ENCODE measurements at regions not wholly inside any gene's neighbourhood (a gene's known extent, or its start where the extent isn't known, plus 50 kb on each side); places are given as distances from the start of the nearest gene placed in this dataset.

GRCh38 chr6:103154779-103155572 lies 1704.7 kb downstream of the HACE1 start:
- H3K4me1 ChIP-seq (ENCODE audit: insufficient read depth, low read length) = no peaks in the 10 kb centered on the region
- H3K4me3 ChIP-seq (ENCODE audit: low read length) = no peak overlapping the region
- no peaks in the 10 kb centered on the region for H3K36me3 ChIP-seq (ENCODE audit: low read depth, low read length)
- ATAC-seq (no peak), DNase-seq (no peak)
- H3F3A ChIP-seq (ENCODE audit: low read length, unreplicated experiment) = no peaks in the 10 kb centered on the region
- no peaks in the 10 kb centered on the region for H3K27me3 ChIP-seq (ENCODE audit: low read length)
- no peak overlapping the region for H3K4me2 ChIP-seq (ENCODE audit: low read length)
- no peaks in the 10 kb centered on the region for H4K20me1 ChIP-seq (ENCODE audit: low read length)
- H3K9me2 ChIP-seq (replicated peaks; ENCODE audit: low read length) = no peaks in the 10 kb centered on the region
- intact Hi-C loops (cut with micrococcal nuclease) = no loop called here
- no TSS peak for BruUV-seq (replicated peaks)
- TF ChIP-seq, protein P1, sequence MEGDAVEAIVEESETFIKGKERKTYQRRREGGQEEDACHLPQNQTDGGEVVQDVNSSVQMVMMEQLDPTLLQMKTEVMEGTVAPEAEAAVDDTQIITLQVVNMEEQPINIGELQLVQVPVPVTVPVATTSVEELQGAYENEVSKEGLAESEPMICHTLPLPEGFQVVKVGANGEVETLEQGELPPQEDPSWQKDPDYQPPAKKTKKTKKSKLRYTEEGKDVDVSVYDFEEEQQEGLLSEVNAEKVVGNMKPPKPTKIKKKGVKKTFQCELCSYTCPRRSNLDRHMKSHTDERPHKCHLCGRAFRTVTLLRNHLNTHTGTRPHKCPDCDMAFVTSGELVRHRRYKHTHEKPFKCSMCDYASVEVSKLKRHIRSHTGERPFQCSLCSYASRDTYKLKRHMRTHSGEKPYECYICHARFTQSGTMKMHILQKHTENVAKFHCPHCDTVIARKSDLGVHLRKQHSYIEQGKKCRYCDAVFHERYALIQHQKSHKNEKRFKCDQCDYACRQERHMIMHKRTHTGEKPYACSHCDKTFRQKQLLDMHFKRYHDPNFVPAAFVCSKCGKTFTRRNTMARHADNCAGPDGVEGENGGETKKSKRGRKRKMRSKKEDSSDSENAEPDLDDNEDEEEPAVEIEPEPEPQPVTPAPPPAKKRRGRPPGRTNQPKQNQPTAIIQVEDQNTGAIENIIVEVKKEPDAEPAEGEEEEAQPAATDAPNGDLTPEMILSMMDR (conservative IDR thresholded peaks at IDR 0.05; ENCODE audit: low read depth, low read length) = no peak
- TF ChIP-seq EZH2phosphoT487 (IDR thresholded peaks at IDR 0.05; ENCODE audit: borderline replicate concordance, low read length) = no peak
- no peak for TF ChIP-seq EZH2 (IDR thresholded peaks at IDR 0.05; ENCODE audit: low read length, unreplicated experiment)
- no peak overlapping the region for H3K9ac ChIP-seq (ENCODE audit: low read length)
- ChIA-PET CTCF (no interaction called here), POLR2A (ENCODE audit: unreplicated experiment) (no interaction called here)
- H3K27ac ChIP-seq (ENCODE audit: low read length) = no peak overlapping the region
- no peaks in the 10 kb centered on the region for H3K9me3 ChIP-seq (ENCODE audit: low read length)
- no peak overlapping the region for H2AFZ ChIP-seq (ENCODE audit: low read length)
- H3K79me2 ChIP-seq (ENCODE audit: low read length) = no peaks in the 10 kb centered on the region

- Histone ChIP-seq H3K9me3 (ENCODE audit: low read length) (no peaks in the 10 kb centered on the region), H3K4me3 (ENCODE audit: low read length) (no peak overlapping the region), H3K27me3 (ENCODE audit: low read length) (no peaks in the 10 kb centered on the region), H4K20me1 (ENCODE audit: low read length) (no peaks in the 10 kb centered on the region), H3K9me2 (replicated peaks; ENCODE audit: low read length) (no peaks in the 10 kb centered on the region), H3F3A (ENCODE audit: low read length, unreplicated experiment) (no peaks in the 10 kb centered on the region), H3K36me3 (ENCODE audit: low read depth, low read length) (no peaks in the 10 kb centered on the region), H2AFZ (ENCODE audit: low read length) (no peak overlapping the region), H3K9ac (ENCODE audit: low read length) (no peak overlapping the region), H3K4me1 (ENCODE audit: insufficient read depth, low read length) (no peaks in the 10 kb centered on the region), H3K27ac (ENCODE audit: low read length) (no peak overlapping the region), H3K79me2 (ENCODE audit: low read length) (no peaks in the 10 kb centered on the region), H3K4me2 (ENCODE audit: low read length) (no peak overlapping the region)
- intact Hi-C loops (cut with micrococcal nuclease) = no loop called here
- DNase-seq (no peak), ATAC-seq (no peak)
- CTCF ChIA-PET = interaction anchor here (0.5 kb wide), 1 partner anchor 168 kb away, joined by 5 read pairs; no protein-coding TSS in a partner anchor
- TF ChIP-seq EZH2phosphoT487 (IDR thresholded peaks at IDR 0.05; ENCODE audit: borderline replicate concordance, low read length) = no peak
- TF ChIP-seq EZH2 (IDR thresholded peaks at IDR 0.05; ENCODE audit: low read length, unreplicated experiment) = no peak
- TF ChIP-seq, protein P1 (conservative IDR thresholded peaks at IDR 0.05; ENCODE audit: low read depth, low read length) = no peak
- POLR2A ChIA-PET (ENCODE audit: unreplicated experiment) = no interaction called here
- BruUV-seq (replicated peaks) = no TSS peak
Observed at GRCh38 chr6:103153016-103153415, 1706.7 kb downstream of the HACE1 start.

DNA sequence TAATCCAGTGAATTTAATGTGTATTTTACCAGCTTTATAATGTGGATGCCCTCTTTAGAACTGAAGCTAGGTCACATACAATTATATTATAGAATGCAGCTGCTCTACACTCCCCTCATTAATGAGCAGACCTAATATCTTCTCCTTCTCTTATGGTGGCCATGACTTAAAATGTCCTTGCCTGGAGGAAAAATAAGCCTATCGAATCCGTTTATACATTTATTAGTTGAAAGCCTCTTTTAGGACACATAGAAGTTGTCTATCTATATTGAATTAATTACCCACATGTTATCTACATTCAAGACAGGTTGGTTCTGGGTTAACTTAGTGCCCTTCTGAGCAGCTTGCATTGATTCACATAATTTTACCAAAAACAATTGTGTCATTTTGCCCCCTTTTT lies 1716.8 kb downstream of the HACE1 start:
- Histone ChIP-seq H3K79me2 (ENCODE audit: low read length) (no peaks in the 10 kb centered on the region), H3K36me3 (ENCODE audit: low read depth, low read length) (no peaks in the 10 kb centered on the region), H3K9me2 (replicated peaks; ENCODE audit: low read length) (no peaks in the 10 kb centered on the region), H3K4me1 (ENCODE audit: insufficient read depth, low read length) (no peaks in the 10 kb centered on the region), H3K9me3 (ENCODE audit: low read length) (no peaks in the 10 kb centered on the region), H3K27ac (ENCODE audit: low read length) (no peak overlapping the region), H4K20me1 (ENCODE audit: low read length) (no peaks in the 10 kb centered on the region), H3K27me3 (ENCODE audit: low read length) (no peaks in the 10 kb centered on the region), H2AFZ (ENCODE audit: low read length) (no peak overlapping the region), H3K4me3 (ENCODE audit: low read length) (no peak overlapping the region), H3K9ac (ENCODE audit: low read length) (no peak overlapping the region), H3F3A (ENCODE audit: low read length, unreplicated experiment) (no peaks in the 10 kb centered on the region), H3K4me2 (ENCODE audit: low read length) (no peak overlapping the region)
- no TSS peak for BruUV-seq (replicated peaks)
- ChIA-PET POLR2A (ENCODE audit: unreplicated experiment) (no interaction called here), CTCF (no interaction called here)
- TF ChIP-seq EZH2phosphoT487 (IDR thresholded peaks at IDR 0.05; ENCODE audit: borderline replicate concordance, low read length) (no peak), EZH2 (IDR thresholded peaks at IDR 0.05; ENCODE audit: low read length, unreplicated experiment) (no peak)
- TF ChIP-seq, protein P1 (conservative IDR thresholded peaks at IDR 0.05; ENCODE audit: low read depth, low read length) = no peak
- ATAC-seq (no peak), DNase-seq (no peak)
- intact Hi-C loops (cut with micrococcal nuclease) = no loop called here

Data from PC-3 (cell line).